GM21381 (cell line): ENCODE measurements at regions not wholly inside any gene's neighbourhood (a gene's known extent, or its start where the extent isn't known, plus 50 kb on each side); places are given as distances from the start of the nearest gene placed in this dataset.
"Not testable (repeated sequence)": the region's sequence is repeated elsewhere in the genome, so short reads cannot be mapped to it uniquely, and the experiment has no call there.

Source experiments
- ATAC-seq: cut with Tn5 transposase; IDR thresholded peaks from one replicate; pipeline ENCODE4 v1.9.1; 2021; ENCODE audit warnings: mild to moderate bottlenecking, moderate library complexity; ENCODE audit not compliant: unreplicated experiment

DNA sequence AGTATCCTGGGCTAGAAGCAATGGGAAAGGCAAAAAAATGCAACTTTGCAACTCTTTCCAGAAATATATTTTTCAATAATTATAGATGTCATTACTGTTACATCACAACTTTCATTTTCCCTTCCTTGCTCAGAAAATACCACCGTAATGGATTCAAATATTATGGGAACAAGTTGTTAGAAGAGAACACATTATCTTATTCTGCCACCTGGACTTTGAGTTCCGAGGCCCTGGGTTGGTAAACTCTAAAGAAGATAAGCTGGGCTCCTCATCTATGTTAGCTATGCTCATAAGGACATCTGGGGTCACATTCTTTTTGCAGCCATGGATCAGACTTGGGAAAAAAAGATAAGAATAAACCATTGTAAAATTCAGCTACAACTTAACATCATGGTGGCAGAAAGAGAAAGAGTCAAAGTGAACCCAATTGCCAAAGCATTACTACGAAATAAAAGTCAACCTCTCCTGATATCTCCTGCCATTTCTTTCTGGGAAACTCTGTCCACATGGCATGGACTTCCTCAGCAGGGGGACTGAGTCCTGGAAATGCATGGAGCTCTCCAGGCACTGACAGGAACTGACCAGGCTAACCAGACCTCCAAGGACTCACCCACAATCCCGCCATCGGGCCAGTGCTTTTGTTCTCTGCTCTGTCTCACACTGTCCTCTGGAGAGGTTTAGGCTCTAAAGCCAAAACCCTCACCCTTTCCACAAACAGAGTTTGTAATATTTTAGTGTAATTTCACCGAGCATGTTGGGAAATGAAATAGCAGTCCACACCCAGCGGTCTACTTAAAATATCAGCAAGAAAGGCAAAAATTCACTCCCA, 499.1 kb upstream of the RUNX1 start:
- ATAC-seq: no peak

DNA sequence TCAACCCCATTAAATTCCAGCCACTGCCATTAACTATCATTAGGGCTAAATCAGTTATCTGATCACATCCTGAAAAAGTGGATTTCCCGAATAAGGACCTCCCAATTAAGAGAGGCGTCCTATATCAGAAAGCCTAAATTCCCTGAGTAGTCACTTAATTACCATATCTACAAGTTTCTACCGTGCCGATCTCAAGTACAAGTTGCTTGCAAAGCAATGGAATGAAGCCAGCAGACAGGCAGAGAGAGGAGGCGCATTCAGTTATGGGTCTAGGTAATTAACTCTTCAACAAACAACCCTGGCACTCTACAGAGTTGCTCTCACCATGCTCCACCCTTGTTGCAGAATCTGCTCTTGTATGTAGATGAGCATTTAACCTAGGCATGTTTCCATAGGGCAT, 494.6 kb upstream of the RUNX1 start:
- ATAC-seq: no peak

DNA sequence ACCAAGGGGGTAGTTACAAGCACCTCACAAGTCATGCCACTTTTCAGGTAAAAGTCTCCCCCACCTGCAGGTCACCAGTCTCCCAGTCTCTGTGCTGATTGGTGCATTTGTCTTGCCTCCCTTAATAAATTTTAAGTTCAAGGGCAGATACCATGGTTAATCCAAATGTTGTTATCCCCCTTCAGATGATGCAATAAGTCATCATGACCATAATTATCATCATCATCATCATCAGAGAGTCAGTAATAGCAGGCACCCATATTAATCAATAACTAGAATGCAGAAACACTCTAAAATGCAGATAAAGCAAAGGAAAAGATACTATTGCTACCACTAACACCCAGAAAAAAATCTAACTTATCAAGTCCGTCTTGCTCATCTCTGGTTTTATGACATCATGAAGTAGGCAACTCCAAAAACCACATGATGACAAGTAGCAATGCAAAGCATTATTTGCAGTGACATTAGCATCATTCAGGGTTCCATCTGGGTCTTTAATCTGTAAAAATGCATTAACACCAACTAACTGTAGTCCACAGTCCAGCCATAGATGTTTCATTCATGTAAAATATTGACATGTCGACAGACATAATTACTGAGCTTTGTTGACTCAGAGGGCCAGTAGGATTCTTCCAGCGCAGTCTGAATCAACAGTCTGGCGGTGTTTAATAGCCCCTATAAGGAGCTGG, 492.0 kb upstream of the RUNX1 start:
- ATAC-seq: no peak

DNA sequence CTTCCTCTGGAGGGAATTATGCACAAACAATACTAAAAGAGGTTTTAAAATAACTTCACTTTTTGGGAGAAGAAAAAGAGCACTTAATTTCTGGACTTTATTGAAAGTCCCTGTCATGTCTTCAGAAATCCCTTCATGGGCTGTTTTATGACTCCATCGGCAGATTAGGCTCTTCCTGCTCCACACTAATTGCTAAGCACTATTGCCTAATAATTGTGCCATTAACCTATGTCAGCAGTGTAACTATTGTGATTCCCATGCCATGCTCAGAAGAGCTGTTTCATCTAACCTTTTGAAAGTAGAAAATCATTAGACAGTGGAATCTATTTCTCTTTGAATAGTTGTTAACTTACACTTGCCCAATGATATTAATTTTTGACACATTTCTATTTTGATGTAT, 489.3 kb upstream of the RUNX1 start:
- ATAC-seq: no peak

DNA sequence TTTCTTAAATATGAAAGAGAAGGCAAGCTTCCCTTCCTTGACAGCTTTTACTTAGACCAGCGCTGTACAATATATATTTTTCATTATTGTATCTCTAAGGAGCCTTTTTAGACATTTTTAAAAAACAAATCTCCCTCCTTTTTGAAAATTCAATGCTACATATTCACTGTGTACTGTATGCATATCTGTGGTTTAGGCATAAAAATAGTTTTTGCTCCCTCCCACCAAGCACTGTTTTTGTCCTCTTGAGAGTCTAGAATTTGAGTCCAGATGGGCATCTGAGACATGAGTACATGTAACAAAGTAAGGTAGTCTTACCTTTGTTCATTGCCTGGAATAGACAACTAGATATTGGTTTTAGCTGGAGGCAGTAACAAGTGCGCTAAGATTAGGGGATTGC, 488.5 kb upstream of the RUNX1 start:
- no peak for ATAC-seq

DNA sequence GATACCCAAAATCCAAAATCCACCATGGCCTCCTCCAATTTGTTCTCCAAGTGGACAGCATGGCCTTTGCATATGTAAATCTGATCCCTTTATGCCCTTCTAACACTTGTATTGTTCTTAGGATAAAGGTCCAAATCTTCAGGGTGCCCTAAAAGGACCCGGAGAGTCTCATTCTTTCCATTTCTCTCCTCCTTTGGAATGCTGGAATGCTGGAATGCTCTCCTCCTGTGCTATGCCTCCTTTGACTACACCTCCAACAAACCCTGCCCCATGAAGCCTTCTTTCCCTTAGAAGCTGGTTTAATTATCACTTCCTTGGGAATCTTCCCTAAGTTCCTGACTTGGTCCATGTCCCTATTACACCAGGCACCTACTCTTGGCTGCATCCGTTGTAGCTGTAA, 484.8 kb upstream of the RUNX1 start:
- no peak for ATAC-seq

DNA sequence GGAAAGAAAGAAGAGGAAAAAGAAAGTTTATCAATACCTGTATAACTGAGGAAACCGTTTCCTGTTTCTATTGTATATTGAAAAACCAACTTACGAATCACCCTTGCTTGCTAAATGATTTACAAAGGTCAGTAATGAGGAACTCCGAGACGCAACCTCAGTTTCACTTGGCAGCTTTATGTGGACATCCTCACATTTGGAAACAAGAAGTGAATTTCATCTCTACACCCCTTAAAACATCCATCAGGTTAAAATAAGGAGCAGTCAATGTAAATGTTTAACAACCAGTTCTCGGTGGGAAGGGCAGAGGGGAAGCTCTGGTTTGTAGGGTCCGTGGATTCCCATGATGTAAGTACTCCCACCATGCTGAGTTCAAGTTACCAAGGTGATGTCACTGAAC, 481.7 kb upstream of the RUNX1 start:
- ATAC-seq: no peak

DNA sequence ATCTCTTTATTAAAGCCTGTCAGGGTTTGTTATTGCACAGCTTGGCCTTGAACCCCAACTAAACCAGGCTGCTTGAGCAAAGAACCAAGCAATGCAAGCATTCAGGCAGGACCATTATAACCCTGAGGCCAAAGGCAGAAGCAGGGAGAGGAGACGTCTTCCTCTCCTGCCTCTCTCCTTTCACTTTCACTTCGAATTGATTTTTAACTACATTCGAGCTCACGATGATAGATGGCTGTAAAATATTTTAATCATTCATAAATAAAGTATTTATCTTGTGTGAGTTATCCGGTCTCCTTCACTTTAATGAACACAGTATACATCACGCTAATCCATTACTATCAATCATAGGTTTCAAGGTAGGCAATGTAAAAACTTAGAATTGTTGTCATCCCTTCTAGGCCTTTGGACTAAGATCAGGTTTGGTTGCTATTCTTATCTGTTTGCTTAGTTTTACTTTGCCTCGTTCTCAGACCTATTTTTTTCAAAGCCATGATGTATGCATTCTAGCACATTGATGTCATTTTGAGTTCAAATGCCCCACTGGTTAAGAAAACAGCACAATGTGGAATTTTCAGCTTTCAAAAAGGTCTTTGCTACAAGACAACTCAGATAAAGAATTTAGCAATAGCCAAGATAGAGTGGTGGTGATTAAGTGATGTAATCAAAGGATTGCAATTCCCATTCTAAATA, 480.2 kb upstream of the RUNX1 start:
- ATAC-seq: peak; percentile 51

DNA sequence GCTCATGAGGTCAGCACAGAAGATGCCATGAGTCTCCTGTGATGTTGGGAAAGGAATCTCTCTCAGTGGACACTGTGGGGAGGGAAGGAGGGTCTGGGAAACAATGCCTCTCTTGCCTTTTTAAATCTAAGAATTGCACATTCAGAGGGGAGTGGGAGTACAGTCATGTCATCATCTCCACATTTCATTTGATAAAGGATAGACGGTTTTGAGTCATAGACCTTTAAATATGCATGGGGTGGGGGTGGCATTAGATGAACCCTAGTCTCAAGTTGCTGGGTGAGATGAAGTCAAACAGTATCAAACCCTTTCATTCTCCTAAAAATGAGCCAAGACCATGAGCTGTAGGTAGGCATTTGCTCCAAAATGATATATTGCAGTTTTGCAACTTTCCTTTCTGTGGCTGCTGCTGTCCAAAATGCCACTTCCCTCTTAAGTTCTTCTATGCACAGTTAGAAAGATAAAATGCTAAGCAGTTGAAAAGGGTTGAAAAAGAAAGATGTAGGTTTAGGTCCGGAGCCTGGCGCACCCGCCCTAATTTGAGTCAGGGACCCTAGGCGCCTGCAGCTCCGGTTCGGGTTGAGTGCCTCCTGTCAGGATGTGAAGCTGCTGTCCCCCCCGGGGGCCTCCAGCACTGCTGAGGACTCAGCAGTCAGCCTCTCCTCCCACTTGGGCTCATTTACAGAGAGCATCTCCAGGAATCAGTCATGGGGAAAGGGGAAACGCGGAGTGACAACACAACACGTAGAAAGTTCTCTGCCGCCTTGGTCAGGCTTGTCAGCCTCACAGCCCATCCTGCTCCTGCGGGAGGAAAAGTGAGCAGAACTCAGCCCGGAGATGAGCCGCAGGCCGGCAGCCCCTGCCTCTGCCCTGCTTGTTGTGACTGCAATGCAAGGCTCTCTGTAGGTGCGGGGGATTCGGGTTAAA, 479.3 kb upstream of the RUNX1 start:
- ATAC-seq: peak; percentile 44

DNA sequence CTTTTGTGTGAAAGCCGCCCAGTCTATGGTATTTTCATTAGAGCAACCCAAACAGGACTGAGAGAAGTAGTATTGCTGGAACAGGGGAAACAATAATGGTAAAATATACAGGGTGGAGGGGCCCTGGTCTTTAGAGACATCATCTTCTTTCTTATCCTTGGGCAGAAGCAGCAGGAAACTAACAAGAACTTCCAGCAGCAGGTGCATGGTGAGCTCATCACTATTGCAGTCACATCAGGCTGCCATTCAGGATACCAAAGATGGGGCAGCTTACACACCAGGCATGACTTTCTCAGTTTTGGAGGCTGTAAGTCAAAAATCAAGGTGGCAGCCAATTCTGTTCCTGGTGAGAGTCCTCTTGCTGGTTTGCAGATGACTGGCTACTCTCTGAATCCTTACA, 478.3 kb upstream of the RUNX1 start:
- ATAC-seq: no peak

DNA sequence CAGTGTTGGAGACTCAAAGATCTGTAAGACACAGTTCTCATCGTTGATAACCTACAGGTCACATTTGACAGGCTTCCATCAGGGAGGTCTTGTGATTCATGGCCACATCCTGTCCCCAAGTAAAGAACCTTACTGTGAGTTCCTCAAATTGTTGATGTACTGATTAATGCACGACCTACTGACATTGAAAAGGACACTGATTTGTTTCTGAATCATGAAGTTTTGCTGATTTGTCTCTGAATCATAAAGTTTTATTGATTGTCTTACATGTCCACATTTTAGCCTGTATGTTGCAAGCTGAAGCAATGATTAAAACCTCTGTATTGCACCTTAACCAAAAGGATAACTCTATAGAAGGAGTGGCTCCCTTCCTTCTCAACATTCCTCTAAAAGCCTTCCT, 476.3 kb upstream of the RUNX1 start:
- ATAC-seq: no peak

DNA sequence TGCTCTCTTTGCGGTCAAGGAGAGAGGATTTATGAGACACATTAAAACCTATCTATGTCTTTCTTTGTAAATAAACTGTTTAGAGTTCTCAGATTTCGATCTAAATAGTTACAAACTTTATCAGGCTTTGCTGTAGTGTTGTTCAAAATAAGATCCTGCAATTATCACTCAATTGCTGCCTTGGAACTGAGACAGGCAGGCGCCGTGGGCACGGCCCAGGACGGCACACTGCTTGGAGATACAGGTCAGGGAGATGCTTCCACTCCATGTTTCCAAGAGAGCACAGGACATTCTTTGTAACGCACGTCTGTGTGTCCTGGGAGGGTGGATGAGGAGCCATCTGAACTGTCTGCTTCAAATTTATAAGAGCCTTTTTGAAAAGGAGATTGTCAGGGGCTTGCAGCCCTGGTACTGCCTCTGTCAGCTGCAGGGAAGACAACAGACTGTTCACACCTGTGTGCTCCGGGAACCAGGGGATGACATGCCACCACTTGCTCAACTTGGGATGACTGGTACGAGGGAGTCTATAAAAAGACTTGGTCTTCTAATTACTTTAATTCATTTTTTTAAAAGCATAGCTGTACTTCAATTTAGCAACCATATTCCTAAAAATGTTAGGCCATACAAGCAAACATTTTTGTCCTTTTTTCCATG, 472.9 kb upstream of the RUNX1 start:
- no peak for ATAC-seq

DNA sequence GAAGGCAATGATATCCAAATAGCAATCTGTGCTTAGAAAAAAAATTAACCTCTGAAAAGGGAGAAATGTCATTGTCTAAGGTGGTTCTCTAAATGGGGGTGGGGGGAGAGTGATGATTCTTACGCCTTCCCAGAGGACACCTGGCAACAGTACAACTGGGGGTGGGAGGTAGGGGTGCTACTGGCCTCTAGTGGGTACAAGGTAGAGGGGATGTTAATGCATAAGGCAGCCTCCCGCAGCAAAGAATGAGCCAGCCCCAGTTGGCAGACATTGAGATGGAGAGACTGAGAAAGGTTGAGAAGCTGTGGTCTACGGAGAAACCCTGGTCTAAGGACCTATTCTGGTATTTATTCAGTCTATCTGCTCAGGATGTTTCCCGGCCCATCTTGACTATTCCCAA, 472.2 kb upstream of the RUNX1 start:
- no peak for ATAC-seq

DNA sequence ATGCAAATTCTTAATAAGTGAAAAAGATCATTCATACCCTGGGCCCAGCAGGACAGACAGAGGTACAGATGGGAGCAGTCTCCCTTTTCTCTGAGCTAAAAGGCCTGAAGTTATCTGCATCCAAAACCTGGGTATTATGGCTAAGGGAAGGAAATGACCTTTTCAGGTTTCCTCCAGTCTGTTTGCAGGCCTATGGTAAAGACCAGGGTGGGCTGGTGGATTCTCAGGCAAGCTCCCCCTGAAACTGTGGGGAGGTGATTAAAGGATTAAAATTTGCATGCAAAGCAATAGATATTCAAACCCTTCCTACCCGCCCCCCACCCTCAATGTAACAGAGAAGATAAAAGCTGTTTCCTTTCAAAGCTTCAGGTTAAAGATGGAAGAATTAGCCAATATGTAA, 471.8 kb upstream of the RUNX1 start:
- no peak for ATAC-seq

DNA sequence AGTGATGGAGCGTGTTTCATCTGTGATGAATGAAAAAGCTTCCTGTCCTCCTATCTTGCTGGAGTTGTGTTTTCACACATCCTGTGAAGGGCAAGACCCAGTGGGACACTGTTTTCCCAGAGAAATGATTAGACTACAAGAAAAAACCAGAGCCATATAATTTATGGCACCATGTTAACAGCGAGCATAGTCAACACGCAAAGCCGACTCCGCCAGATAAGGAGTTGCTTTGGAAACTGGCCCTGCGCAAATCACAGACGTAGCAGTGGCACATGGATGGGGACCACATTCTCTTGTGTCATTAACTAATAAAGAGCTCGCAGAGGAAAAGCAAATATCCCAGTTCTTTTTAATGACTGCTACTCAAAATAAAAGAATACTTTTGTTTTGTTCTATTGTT, 471.2 kb upstream of the RUNX1 start:
- ATAC-seq: no peak

DNA sequence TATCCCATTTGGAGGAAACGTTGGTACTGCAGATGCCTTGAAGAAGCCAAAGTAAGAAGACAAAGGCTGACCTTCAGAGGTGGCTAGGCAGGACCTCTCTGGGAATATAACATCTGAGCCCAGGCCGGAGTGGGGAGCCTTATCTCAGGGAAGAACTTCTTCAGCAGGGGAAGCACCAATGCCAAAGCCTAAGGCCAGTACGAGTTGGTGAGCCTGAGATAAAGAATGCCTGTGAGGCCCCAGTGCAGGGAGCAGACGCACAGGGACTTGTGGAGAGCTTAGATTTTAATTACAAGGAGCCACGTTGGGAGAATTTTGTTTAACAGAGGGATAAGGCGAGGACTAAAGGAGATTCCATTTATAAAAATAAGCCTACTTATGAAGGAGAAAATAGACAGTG, 468.8 kb upstream of the RUNX1 start:
- no peak for ATAC-seq

DNA sequence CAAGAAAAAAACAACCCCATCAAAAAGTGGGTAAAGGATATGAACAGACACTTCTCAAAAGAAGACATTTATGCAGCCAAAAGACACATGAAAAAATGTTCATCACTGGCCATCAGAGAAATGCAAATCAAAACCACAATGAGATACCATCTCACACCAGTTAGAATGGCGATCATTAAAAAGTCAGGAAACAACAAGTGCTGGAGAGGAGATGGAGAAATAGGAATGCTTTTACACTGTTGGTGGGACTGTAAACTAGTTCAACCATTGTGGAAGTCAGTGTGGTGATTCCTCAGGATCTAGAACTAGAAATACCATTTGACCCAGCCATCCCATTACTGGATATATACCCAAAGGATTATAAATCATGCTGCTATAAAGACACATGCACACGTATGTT, 467.2 kb upstream of the RUNX1 start:
- not testable (repeated sequence) for ATAC-seq

DNA sequence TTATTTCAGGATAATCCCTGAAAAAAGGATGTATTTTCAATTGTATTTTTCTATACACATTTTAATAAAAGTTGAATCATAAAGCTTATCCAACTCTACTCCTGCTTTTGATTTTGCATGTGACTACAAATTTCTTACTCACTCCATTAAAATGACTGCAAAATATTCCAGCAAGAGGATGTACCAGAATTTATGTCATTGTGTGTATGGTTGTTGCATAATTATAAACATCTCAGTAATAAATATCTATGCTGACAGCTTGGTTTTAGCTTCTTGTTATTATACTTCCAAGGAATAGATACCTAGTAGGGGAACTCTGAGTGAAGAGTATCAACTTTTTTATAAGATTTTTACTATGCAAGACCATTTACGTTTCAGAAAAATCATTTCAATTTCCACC, 463.2 kb upstream of the RUNX1 start:
- no peak for ATAC-seq

DNA sequence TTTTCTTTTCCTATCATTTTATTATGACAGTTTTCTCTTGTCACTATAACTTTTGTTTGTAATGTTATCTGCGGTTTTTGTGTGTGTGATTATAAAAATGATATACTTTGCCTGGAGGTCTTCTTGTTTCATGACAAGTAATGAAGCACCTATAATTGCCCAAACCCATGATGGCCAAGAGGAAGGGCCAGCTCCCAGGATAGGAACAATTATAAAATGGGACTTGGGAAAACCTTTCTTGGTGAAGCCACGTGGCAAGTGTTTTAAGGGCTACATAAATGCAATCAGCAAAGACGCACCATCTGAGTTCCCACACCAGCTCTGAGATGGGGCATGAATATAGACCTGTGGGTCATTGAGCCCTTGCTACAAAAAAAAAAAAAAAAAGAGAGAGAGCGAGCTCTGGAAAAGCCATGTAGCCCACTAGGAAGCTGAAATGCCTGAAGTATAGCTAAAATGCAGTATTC, 462.6 kb upstream of the RUNX1 start:
- ATAC-seq: no peak

DNA sequence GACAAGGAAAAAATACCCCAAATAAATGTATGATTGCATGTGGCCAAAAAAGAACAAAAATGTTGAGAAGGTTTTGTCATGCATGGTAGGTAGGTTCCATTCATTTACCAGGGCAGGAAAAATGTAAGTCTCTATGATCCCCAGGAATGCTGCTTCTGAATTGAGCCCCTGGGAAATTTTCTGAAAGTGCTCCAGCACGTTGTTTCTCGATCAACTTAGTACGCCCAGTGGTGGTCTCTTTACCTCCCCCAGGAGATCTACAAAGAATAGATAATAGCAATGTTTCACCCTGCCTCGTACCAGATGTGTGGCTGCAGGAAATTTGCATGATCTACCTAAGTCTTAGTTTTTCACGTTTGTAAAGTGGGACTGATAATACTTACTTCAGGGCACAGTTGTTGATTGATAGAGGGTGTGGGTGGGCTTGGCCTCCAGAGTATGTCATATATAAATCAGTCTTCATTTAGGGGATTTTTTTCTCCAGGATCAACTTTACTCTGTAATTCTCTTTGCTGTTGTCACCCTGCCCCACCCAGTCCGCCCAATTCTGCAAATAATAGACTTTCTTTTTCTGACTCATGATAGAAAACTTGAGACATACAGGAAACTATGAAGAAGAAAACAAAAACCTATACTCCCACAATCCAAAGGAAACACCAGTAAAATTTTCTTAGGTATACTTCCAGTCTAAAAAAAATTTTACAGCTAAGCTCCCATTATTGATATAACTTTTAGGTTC, 462.0 kb upstream of the RUNX1 start:
- ATAC-seq: no peak
